ENCODE measurements at regions not wholly inside any gene's neighbourhood (a gene's known extent, or its start where the extent isn't known, plus 50 kb on each side); places are given as distances from the start of the nearest gene placed in this dataset.
"Not testable (repeated sequence)": the region's sequence is repeated elsewhere in the genome, so short reads cannot be mapped to it uniquely, and the experiment has no call there.

GRCh38 chr13:18697851-18698250 is 483.8 kb downstream of the TUBA3C start:
- not testable (repeated sequence) for H3K9me3 Mint-ChIP-seq; H3K27ac Mint-ChIP-seq; DNase-seq (ENCODE audit: low spot score in 2 of 2); H3K36me3 Mint-ChIP-seq; ATAC-seq

DNA sequence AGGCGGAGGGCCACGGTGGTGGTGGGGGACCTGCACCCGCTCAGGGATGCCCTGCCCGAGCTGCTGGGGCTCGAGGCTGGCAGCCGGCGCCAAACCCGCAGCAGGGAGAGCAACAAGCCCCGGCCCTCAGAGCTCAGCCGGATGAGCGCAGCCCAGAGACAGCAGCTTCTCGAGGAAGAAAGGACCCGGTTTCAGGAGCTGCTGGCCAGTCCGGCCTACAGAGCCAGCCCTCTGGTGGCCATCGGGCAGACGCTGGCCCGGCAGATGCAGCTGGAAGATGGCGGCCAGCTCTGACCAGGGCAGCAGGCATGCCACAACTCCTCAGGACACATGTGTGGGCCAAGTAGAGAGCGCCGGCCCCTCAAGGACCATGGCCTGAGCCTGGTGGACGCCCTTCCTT is 484.4 kb downstream of the TUBA3C start:
- H3K36me3 Mint-ChIP-seq; DNase-seq (ENCODE audit: low spot score in 2 of 2); H3K27ac Mint-ChIP-seq; ATAC-seq; H3K9me3 Mint-ChIP-seq: not testable (repeated sequence)

GRCh38 chr13:18677403-18677802 is 504.2 kb downstream of the TUBA3C start:
- not testable (repeated sequence) for H3K36me3 Mint-ChIP-seq; H3K9me3 Mint-ChIP-seq; DNase-seq (ENCODE audit: low spot score in 2 of 2)
- peak overlapping the region in 1 of 2 donors; percentile 9 for H3K27ac Mint-ChIP-seq
- peak; percentile 22 to 61 for ATAC-seq

- not testable (repeated sequence) for H3K9me3 Mint-ChIP-seq; DNase-seq (ENCODE audit: low spot score in 2 of 2); ATAC-seq; H3K27ac Mint-ChIP-seq; H3K36me3 Mint-ChIP-seq
These were observed 506.4 kb downstream of the TUBA3C start for GRCh38 chr13:18675268-18675667.

DNA sequence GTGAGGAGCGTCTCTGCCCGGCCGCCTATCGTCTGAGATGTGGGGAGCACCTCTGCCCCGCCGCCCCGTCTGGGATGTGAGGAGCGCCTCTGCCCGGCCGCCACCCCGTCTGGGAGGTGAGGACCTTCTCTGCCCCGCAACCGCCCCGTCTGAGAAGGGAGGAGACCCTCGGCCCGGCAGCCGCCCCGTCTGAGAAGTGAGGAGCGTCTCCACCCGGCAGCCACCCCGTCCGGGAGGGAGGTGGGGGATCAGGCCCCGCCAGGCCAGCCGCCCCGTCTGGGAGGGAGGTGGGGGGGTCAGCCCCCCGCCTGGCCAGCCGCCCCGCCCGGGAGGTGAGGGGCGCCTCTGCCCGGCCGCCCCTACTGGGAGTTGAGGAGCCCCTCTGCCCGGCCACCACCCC is 507.8 kb downstream of the TUBA3C start:
- ATAC-seq; DNase-seq (ENCODE audit: low spot score in 2 of 2); H3K27ac Mint-ChIP-seq; H3K9me3 Mint-ChIP-seq; H3K36me3 Mint-ChIP-seq: not testable (repeated sequence)

- not testable (repeated sequence) for DNase-seq (ENCODE audit: low spot score in 2 of 2); ATAC-seq; H3K36me3 Mint-ChIP-seq; H3K27ac Mint-ChIP-seq; H3K9me3 Mint-ChIP-seq
These were observed 515.0 kb downstream of the TUBA3C start for GRCh38 chr13:18666585-18666984.

DNA sequence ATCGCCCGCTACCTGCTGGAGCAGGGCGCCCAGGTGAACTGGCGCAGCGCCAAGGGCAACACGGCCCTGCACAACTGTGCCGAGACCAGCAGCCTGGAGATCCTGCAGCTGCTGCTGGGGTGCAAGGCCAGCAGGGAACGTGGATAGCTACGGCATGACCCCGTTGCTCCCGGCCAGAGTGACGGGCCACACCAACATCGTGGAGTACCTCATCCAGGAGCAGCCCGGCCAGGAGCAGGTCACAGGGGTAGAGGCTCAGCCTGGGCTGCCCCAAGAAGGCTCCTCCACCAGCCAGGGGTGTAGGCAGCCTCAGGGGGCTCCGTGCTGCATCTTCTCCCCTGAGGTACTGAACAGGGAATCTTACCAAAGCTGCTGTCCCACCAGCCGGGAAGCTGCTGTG is 515.9 kb downstream of the TUBA3C start:
- not testable (repeated sequence) for ATAC-seq; DNase-seq (ENCODE audit: low spot score in 2 of 2); H3K27ac Mint-ChIP-seq; H3K9me3 Mint-ChIP-seq; H3K36me3 Mint-ChIP-seq

DNA sequence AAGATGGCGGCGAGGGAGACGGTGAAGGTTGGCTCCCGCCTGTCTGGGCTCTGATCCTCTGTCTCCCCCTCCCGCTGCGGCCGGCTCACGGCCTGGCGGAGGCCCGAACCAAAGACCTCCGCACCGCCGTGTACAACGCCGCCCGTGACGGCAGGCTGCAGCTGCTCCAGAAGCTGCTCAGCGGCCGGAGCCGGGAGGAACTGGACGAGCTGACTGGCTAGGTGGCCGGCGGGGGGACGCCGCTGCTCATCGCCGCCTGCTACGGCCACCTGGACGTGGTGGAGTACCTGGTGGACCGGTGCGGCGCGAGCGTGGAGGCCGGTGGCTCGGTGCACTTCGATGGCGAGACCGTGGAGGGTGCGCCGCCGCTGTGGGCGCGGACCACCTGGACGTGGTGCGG is 516.5 kb downstream of the TUBA3C start:
- not testable (repeated sequence) for H3K9me3 Mint-ChIP-seq; H3K36me3 Mint-ChIP-seq; H3K27ac Mint-ChIP-seq; DNase-seq (ENCODE audit: low spot score in 2 of 2); ATAC-seq

DNA sequence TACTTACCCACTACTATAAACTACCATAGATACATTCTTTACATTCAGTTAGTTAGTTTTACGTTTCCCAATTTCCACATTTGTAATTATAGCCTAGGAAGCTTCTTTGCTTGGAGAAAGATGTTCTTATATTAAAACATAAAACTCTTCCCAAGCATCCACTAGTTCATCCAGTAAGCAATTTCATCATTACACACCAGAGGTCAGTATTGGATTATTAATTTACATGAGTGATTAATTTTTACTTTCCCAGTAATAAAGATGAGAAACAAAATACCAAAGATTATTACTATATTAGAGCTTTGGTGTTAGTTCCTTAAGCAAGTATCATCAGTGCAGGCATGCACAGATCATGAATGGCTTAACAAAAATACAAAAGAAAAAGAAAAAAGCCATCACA is 518.4 kb downstream of the TUBA3C start:
- not testable (repeated sequence) for H3K27ac Mint-ChIP-seq; DNase-seq (ENCODE audit: low spot score in 2 of 2); ATAC-seq; H3K9me3 Mint-ChIP-seq; H3K36me3 Mint-ChIP-seq

DNA sequence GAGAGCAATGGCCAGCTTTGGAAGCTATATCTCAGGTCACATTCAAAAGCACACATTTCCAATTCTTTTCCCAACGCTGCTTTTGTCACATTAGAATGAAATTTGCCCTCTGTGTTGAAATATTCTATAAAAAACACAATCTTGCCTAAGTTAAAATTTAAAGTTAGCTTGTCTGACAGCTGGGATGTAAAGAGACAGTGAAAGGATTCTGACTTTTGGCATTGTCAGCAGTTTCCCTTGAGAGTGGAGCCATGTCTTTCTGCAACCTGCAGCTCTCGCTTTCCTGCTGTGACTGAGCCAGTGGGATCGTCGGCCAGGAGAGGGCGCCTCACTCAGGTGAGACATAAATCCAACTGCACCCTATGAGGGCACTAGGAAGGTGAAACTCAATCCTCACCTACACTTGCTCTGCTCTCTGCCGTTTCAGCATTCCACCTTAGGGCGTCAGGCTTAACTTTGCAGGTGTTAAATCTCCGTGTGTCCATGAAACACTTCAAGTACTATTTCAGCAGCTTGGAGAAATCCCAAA is 537.9 kb downstream of the TUBA3C start:
- H3K27ac Mint-ChIP-seq, H3K9me3 Mint-ChIP-seq, H3K36me3 Mint-ChIP-seq, ATAC-seq: not testable (repeated sequence)
- DNase-seq (ENCODE audit: low spot score in 2 of 2), result peak in 1 of 2 donors; percentile 47

DNA sequence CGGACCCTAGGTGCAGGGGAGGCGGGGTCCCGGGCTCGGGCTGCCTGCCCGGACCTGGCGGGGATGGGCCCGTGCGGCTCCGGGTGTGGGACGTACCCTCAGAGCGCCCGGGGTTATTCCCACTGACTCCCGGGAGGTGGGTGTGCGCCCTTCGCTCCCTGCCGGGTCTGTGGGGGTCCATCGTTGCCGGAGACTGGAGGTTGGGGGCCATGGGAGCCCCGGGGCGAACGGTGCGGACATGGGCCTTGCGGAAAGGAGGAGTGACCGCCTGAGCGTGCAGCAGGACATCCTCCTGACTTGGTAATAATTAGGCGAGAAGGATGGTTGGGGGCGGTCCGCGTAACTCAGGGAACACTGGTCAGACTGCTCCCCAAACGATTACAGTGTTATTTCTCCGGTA is 552.7 kb downstream of the TUBA3C start:
- Mint-ChIP-seq H3K36me3 (peaks cover 0 to 16% of the 10 kb centered on the region in 2 donors), H3K9me3 (peaks cover 4 to 13% of the 10 kb centered on the region in 2 donors)
- not testable (repeated sequence) for H3K27ac Mint-ChIP-seq; DNase-seq (ENCODE audit: low spot score in 2 of 2); ATAC-seq

DNA sequence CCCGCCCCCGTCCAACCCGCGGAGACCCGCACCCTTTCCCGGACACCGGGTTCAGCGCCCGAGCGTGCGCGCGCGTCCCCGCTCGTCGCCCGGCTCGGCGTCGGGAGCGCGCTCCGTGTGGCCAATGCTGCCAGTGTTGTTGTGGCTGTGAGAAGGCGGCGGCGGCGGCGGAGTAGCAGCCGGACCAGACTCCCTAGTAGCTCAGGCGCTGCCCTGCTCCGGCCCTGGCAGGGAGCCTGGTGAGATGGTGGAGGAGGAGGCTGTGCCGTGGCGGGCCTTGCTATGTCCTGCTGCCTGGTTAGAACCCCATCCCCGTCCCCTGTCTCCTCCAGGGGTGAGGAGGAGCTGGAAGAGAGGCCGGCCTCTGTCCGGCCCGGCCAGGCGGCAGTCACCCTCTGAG is 553.2 kb downstream of the TUBA3C start:
- Mint-ChIP-seq H3K9me3 (peaks cover 0 to 9% of the 10 kb centered on the region in 2 donors), H3K36me3 (peaks cover 0 to 11% of the 10 kb centered on the region in 2 donors), H3K27ac (no peak overlapping the region)
- ATAC-seq (no peak), DNase-seq (ENCODE audit: low spot score in 2 of 2) (no peak)

DNA sequence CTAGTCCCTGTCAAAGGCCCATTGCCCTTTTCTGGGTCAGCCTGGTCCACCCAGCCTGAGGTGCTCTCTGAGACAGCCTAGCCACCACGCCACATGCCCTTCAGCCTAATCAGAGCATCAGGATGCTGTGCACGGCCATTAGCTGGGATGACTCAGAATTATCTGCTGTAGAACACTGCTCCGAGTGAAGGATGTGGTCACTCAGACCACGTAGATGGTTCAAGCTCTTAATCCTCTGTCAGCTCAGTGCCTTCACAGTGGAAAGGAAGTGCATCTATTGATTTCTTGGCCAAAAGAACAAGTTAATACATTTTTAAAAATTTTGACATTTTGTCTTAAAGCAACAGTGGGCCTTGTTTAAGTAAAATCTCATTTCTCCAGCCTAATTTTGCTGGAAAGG is 557.6 kb downstream of the TUBA3C start:
- not testable (repeated sequence) for H3K27ac Mint-ChIP-seq; DNase-seq (ENCODE audit: low spot score in 2 of 2); ATAC-seq; H3K36me3 Mint-ChIP-seq; H3K9me3 Mint-ChIP-seq

DNA sequence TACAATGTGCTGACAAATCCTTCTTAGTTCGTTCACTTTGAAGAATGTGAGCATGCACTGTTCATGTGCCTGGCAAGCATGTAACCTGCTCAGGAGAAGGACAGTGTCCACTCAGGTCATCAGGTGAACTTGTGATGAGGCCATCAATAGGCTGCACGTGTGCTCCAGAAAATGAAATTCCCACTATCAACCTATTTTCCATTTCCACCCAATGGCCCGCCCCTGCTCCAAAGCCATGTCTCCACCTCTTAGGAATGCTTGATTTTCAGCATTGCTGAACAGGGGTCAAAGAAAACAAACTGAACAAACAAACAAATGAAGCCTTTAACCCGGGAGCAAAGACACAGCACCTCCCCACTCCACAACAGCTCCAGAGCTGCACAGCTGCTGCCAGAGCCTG is 563.2 kb downstream of the TUBA3C start:
- not testable (repeated sequence) for H3K27ac Mint-ChIP-seq; H3K9me3 Mint-ChIP-seq; H3K36me3 Mint-ChIP-seq; ATAC-seq; DNase-seq (ENCODE audit: low spot score in 2 of 2)

- not testable (repeated sequence) for ATAC-seq
These were observed 571.1 kb downstream of the TUBA3C start for GRCh38 chr13:18610476-18610875.

DNA sequence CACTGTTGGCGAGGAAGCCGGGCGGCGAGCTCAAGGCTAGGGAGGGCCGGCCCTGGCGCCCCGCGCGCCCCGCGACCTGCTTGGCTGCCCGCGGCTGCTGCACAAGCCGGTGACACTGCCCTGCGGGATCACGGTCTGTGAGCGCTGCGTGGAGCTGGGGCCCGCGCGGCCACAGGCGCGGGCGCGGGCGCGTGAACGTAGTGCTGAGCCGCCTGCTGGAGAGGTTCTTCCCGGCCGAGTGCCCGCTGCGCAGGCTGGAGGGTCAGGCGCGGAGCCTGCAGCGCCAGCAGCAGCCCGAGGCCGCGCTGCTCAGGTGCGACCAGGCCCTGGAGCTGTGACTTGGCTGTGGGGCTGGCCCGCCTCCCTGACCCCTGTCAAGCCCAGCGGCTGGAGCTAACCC is 572.3 kb downstream of the TUBA3C start:
- not testable (repeated sequence) for H3K9me3 Mint-ChIP-seq; ATAC-seq; H3K36me3 Mint-ChIP-seq; DNase-seq (ENCODE audit: low spot score in 2 of 2); H3K27ac Mint-ChIP-seq

More at GRCh38 chr13:18610476-18610875, 571.1 kb downstream of the TUBA3C start:
- not testable (repeated sequence) for H3K36me3 Mint-ChIP-seq; H3K27ac Mint-ChIP-seq; H3K9me3 Mint-ChIP-seq; DNase-seq (ENCODE audit: low spot score in 2 of 2)

DNA sequence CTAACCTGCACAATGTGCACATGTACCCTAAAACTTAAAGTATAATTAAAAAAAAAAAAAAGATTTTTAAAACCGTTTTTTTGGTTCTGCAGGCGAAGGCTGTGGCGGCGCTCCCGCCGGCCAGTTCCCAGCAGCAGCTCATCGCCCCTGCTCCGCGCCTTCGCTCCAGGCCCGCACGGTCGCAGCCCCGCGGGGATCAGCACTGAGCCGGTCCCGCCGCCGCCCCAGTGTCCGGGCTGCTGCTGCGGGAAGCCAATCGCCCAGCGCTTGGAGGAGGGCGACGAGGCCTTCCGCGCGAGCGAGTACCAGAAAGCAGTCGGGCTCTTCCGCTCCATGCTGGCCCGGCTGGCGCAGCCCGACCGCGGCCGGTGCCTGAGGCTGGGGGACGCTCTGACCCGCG is 572.8 kb downstream of the TUBA3C start:
- not testable (repeated sequence) for ATAC-seq; H3K36me3 Mint-ChIP-seq; H3K27ac Mint-ChIP-seq; DNase-seq (ENCODE audit: low spot score in 2 of 2); H3K9me3 Mint-ChIP-seq

- not testable (repeated sequence) for H3K36me3 Mint-ChIP-seq; DNase-seq (ENCODE audit: low spot score in 2 of 2); H3K9me3 Mint-ChIP-seq; H3K27ac Mint-ChIP-seq; ATAC-seq
These were observed 581.3 kb downstream of the TUBA3C start for GRCh38 chr13:18600366-18600765.
